ENCODE measurements at regions not wholly inside any gene's neighbourhood (a gene's known extent, or its start where the extent isn't known, plus 50 kb on each side); places are given as distances from the start of the nearest gene placed in this dataset.

- TF ChIP-seq POLR2AphosphoS5 (IDR thresholded peaks at IDR 0.05) (no peak), POLR2A (IDR thresholded peaks at IDR 0.05) (no peak)
- TF ChIP-seq, protein P1, sequence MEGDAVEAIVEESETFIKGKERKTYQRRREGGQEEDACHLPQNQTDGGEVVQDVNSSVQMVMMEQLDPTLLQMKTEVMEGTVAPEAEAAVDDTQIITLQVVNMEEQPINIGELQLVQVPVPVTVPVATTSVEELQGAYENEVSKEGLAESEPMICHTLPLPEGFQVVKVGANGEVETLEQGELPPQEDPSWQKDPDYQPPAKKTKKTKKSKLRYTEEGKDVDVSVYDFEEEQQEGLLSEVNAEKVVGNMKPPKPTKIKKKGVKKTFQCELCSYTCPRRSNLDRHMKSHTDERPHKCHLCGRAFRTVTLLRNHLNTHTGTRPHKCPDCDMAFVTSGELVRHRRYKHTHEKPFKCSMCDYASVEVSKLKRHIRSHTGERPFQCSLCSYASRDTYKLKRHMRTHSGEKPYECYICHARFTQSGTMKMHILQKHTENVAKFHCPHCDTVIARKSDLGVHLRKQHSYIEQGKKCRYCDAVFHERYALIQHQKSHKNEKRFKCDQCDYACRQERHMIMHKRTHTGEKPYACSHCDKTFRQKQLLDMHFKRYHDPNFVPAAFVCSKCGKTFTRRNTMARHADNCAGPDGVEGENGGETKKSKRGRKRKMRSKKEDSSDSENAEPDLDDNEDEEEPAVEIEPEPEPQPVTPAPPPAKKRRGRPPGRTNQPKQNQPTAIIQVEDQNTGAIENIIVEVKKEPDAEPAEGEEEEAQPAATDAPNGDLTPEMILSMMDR (IDR thresholded peaks at IDR 0.05) = no peak
- H3K9me3 ChIP-seq = no peaks in the 10 kb centered on the region
- H3K36me3 ChIP-seq = no peaks in the 10 kb centered on the region
Measured at GRCh38 chr15:96756146-96756545, 425.6 kb downstream of the NR2F2 start.

GRCh38 chr15:96756656-96757055, 426.2 kb downstream of the NR2F2 start:
- H3K36me3 ChIP-seq = no peaks in the 10 kb centered on the region
- TF ChIP-seq, protein P1 (IDR thresholded peaks at IDR 0.05) = no peak
- TF ChIP-seq POLR2AphosphoS5 (IDR thresholded peaks at IDR 0.05) (no peak), POLR2A (IDR thresholded peaks at IDR 0.05) (no peak)
- H3K27me3 ChIP-seq (replicated peaks; ENCODE audit: insufficient read depth) = no peaks in the 10 kb centered on the region
- WGBS = 83% methylated on average over 15 of the region's 15 CpGs
- no peaks in the 10 kb centered on the region for H3K4me1 ChIP-seq (replicated peaks)
- no peak for DNase-seq (ENCODE audit: low spot score)
- no peaks in the 10 kb centered on the region for H3K9me3 ChIP-seq
- no peak overlapping the region for H3K4me3 ChIP-seq
- H3K27ac ChIP-seq = no peak overlapping the region
- intact Hi-C loops (cut with DNase I) = no loop called here

More at GRCh38 chr15:96756146-96756545, 425.6 kb downstream of the NR2F2 start:
- intact Hi-C loops (cut with DNase I) = no loop called here
- DNase-seq (ENCODE audit: low spot score) = no peak
- Histone ChIP-seq H3K4me1 (replicated peaks) (no peaks in the 10 kb centered on the region), H3K27ac (no peak overlapping the region), H3K4me3 (no peak overlapping the region), H3K27me3 (replicated peaks; ENCODE audit: insufficient read depth) (no peaks in the 10 kb centered on the region)
- WGBS = 76% methylated on average over 3 of the region's 3 CpGs

GRCh38 chr15:96762566-96762965, 432.1 kb downstream of the NR2F2 start:
- H3K9me3 ChIP-seq = no peaks in the 10 kb centered on the region
- no peak overlapping the region for H3K4me3 ChIP-seq
- H3K27me3 ChIP-seq (replicated peaks; ENCODE audit: insufficient read depth) = no peaks in the 10 kb centered on the region
- no peak overlapping the region for H3K27ac ChIP-seq
- no peaks in the 10 kb centered on the region for H3K36me3 ChIP-seq
- intact Hi-C loops (cut with DNase I) = no loop called here
- TF ChIP-seq POLR2AphosphoS5 (IDR thresholded peaks at IDR 0.05) (no peak), POLR2A (IDR thresholded peaks at IDR 0.05) (no peak)
- TF ChIP-seq, protein P1 (IDR thresholded peaks at IDR 0.05) = no peak
- H3K4me1 ChIP-seq (replicated peaks) = no peaks in the 10 kb centered on the region
- DNase-seq (ENCODE audit: low spot score) = no peak

DNA sequence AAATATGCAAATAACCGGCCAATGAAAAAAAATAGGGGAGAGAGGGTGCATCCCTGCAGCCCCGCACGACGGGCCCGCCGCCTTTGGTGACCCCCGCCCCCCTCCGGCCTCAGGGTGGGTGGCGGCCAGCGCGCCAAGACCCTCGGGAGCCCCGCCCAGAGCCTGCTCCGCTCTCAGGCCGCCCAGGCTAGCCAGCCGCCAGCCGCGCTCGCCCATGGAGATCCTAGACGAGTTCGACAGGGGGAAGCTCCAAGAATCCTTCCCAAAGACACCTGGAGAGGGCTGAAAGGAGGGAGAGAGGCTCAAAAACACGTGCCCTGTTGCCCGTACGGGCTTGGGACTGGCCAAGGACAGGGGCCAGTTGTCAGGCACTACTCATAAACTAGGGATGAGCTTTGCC, 434.0 kb downstream of the NR2F2 start:
- 81% methylated on average over 16 of the region's 24 CpGs for WGBS
- Histone ChIP-seq H3K9me3 (no peaks in the 10 kb centered on the region), H3K4me3 (no peak overlapping the region), H3K27me3 (replicated peaks; ENCODE audit: insufficient read depth) (no peaks in the 10 kb centered on the region), H3K36me3 (no peaks in the 10 kb centered on the region), H3K4me1 (replicated peaks) (no peaks in the 10 kb centered on the region), H3K27ac (no peak overlapping the region)
- TF ChIP-seq, protein P1 (IDR thresholded peaks at IDR 0.05) = no peak
- TF ChIP-seq POLR2AphosphoS5 (IDR thresholded peaks at IDR 0.05) (no peak), POLR2A (IDR thresholded peaks at IDR 0.05) (no peak)
- DNase-seq (ENCODE audit: low spot score) = no peak
- intact Hi-C loops (cut with DNase I) = no loop called here

- Histone ChIP-seq H3K27me3 (replicated peaks; ENCODE audit: insufficient read depth) (no peaks in the 10 kb centered on the region), H3K36me3 (no peaks in the 10 kb centered on the region), H3K4me3 (no peak overlapping the region), H3K4me1 (replicated peaks) (no peaks in the 10 kb centered on the region), H3K27ac (no peak overlapping the region), H3K9me3 (no peaks in the 10 kb centered on the region)
- TF ChIP-seq, protein P1 (IDR thresholded peaks at IDR 0.05) = no peak
- TF ChIP-seq POLR2AphosphoS5 (IDR thresholded peaks at IDR 0.05) (no peak), POLR2A (IDR thresholded peaks at IDR 0.05) (no peak)
- WGBS = 83% methylated on average over 8 of the region's 8 CpGs
- DNase-seq (ENCODE audit: low spot score) = no peak
- intact Hi-C loops (cut with DNase I) = no loop called here
Measured at GRCh38 chr15:96764946-96765345, 434.4 kb downstream of the NR2F2 start.

All from prostate gland (tissue), 2 donors.